ENCODE measurements at regions not wholly inside any gene's neighbourhood (a gene's known extent, or its start where the extent isn't known, plus 50 kb on each side); places are given as distances from the start of the nearest gene placed in this dataset.

DNA sequence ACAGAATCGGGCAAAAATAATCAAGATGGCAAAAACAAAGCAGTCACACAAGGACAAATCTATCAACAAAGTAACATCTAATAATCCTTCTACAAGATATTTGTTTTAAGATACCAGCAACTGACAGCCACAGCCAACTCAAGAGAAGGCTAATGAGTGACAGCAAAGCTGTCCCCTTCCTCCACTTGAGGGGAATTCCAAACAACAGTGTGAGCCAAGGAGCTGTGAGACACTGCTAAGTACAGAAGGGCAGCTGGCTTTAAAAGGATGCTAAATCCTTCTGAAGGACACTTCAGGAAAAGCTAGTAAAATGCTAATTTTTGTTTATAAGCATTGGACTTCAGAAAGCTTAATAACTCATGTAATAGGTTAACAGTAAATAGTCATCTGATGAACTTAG lies 120.3 kb upstream of the GOLGA8J start:
- no peak for ATAC-seq
- intact Hi-C loops (cut with DNase I) = no loop called here
- no peak for DNase-seq (ENCODE audit: missing footprints)

DNA sequence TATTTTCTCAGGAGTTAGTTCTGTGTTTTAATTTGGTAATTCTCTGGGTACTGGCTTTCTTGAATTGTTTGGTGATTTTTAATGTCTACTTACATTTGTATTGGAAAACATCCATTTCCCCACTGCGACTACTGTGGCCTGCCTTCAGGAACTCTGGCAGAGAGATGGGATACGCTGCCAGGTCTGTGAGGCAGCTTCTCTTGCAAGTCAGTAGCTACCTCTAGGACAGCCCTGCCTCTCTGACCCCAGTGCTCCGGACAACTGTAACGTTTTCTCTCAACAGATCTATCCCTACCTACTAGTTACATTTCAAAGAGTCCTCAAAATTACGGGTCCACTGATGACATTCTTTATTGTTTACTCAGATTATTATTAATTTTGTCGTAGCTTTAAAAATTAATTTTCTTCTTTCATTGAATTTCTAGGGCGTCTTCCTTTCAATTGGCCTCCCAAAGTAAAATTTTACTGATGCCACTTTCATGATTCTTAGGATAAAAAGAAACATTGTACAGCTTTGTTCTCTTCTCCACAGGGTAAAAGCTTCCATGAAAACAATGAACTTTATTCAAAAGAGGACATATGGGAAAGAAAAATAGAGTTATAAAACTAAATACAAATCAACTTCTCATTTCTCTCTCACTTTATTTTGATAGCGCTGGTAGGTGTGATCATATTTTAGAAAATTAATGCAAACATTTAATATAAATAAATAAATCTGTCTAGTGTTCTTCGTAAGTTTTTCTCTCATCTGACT lies 123.2 kb upstream of the GOLGA8J start:
- DNase-seq (ENCODE audit: missing footprints) (no peak), ATAC-seq (no peak)
- intact Hi-C loops (cut with DNase I) = no loop called here

DNA sequence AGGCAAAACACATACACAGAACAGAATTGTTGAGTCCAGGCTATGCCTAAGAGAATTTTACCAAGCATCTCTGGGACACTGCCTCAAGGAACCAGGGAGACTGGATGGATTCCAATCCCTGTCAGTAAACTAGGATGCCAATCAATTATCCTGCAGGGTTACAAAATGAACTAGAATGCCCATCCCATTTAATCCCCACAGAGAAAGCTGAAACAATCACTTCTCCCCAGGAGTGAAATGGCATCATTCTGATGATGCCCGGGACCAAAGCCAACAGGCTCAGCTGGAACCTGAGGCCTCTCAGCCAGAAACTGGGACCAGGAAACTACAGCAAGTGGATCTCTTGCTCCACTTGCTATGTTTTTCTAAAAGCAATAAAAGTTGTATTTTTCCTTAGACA lies 130.0 kb upstream of the TJP1 start:
- no peak for DNase-seq (ENCODE audit: missing footprints)
- ATAC-seq = no peak
- intact Hi-C loops (cut with DNase I) = no loop called here

DNA sequence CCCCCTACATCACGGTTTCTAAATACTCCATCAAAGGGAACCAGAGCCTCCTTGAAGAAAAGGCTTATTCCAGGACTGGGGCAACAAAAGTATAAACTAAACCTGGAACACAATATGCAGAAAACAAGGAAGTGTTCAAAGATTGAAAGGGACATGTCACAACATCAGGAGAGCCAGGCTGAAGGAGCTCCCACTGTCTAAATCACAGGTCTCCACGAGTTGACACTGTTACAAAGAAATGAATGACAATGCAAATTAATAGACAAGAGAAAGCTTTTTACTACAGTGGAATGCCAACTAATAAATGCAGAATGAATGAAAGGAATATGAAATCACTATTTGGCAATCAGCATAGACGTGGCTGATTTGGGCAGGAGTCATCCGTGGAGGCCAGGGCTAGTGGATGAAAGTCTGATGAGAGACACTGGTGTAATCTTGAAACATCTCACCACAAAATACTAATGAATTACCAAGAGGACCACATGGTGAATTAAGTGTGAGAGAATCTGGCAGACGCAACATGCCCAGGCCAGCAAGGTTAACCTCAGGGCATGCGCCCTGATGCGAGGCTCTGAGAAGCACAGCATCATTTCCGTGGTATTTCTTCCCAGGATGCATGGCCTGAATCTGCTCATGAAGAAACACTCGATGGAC lies 123.8 kb upstream of the TJP1 start:
- ATAC-seq = no peak

DNA sequence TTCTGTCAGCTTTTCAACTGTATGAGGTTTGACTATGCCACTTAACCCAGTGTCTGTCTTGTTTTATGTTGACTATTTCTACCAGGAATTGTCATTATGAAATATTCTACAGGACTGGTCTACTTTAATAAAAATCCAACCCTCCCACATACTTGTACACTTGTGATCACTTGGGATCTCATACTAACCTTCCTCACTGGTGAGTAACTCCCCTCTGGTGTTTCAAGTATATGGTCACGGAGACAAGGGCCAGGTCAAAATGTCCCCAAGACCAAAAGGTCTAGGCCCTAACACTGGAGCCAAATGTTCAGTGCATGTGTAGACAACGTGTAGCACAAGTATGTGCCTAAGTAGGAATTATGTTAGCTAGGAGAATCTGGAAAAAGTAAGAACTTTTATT lies 122.7 kb upstream of the TJP1 start:
- ATAC-seq = no peak
- DNase-seq (ENCODE audit: missing footprints) = no peak
- intact Hi-C loops (cut with DNase I) = loop anchor here (10.0 kb wide), 1 partner anchor 130 kb away; no protein-coding TSS in a partner anchor

More for the DNA sequence above, 123.8 kb upstream of the TJP1 start:
- no peak for DNase-seq (ENCODE audit: missing footprints)
- intact Hi-C loops (cut with DNase I) = loop anchor here (10.0 kb wide), 1 partner anchor 129 kb away; no protein-coding TSS in a partner anchor

DNA sequence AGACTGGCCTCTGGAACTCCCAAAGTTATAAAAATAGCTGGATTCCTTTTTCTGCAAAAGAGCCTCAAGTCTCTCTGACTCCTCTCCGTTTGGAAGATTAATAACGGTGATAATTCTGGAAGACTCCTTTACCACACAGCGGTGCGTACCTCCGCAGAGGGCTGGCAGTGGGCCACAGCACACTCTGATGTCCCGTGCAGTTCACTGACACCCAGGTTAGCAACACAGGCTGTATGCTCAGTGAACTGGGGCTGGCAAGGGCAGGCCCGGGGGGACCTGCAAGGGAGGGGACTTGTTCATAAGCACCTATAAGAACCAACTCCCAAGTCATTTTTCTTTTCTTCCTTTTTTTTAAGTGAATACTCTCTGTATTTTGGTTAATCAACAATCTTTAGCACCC lies 120.3 kb upstream of the TJP1 start:
- DNase-seq (ENCODE audit: missing footprints) (no peak), ATAC-seq (no peak)
- intact Hi-C loops (cut with DNase I) = loop anchor here (10.0 kb wide), 1 partner anchor 132 kb away; no protein-coding TSS in a partner anchor

DNA sequence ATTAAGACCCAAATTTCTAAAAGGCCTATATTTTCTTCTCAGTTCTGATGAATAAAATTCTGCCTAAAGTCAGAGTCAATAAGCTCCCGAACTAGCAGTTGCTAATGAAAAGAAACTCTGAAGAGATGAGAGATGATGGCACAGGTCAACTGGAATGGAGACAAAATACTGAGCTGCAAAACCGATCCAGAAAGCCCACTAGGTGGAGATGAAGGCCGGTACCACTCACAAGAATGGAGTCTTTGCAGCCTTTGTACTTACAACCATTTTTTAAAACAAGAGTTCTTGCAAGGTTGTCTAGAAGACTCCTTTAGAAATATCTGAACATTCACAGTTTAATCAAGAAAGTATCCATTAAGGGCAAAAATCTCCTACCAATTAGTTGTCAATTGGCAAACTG lies 119.9 kb upstream of the TJP1 start:
- intact Hi-C loops (cut with DNase I) = loop anchor here (10.0 kb wide), 1 partner anchor 133 kb away; no protein-coding TSS in a partner anchor
- DNase-seq (ENCODE audit: missing footprints) = no peak
- ATAC-seq = no peak

DNA sequence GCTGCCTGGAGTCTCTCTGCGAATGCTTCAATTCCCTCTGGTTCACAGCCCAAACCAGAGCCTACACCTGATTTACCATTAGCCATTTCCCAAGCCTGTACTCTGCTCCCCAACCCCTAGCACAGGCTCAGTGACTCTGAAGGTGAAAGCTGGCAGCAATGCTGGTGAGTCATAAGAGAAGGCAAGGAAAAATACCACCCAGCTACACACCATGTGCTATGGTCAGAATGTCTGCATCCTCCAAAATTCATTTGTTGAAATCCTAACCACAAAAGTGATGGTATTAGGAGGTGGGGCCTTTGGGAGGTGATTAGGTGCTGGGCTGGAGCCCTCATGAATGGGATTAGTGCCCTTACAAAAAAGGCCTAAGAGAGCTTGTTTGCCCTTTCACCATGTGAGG lies 117.1 kb upstream of the TJP1 start:
- intact Hi-C loops (cut with DNase I) = loop anchor here (5.0 kb wide), 1 partner anchor 272 kb away; no protein-coding TSS in a partner anchor
- ATAC-seq (no peak), DNase-seq (ENCODE audit: missing footprints) (no peak)

DNA sequence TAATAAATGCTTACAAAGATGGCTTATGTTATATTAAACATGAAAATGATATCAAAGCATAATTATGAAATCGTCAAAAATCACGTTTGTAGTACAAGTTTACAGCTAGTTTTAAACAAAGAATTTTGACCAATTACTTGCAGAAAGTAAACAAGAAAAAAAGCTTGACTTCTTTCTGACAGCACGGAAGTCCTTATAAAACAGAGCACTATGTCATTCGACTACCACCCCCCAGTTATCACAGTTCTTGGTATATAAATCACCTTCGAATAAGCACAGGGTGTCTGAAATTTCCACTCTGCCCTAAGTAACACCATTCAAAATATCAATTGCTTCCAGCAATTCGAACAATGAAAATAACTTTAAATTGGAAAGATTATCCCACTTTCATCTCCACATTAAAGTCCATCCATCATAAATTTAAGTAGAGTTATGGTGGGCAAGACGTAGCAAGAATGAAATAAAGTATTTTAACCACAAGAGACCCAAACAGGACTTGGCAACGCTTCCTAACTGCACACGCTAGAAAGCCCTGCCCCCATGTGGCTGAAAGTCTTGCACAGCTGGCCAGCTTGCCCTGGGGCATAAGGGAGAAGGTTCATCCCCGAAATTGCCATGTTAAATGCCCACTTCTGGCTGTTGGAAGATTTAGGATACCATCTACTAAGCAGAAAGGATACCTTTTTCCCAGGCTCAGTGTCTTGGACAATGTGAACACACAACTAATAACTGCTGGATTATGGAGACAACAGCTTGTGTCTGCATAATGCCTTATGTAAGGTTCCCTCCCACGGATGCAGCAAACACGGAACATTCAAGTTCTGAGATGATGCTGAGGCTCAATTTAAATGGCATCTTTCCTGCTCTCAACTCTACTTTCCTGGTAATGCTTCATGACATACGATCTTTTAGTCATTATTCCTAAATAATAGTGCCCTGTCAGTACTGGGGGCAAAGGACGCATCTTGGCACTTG lies 116.4 kb upstream of the TJP1 start:
- DNase-seq (ENCODE audit: missing footprints) (no peak), ATAC-seq (no peak)
- intact Hi-C loops (cut with DNase I) = loop anchor here (5.0 kb wide), 1 partner anchor 271 kb away; no protein-coding TSS in a partner anchor

DNA sequence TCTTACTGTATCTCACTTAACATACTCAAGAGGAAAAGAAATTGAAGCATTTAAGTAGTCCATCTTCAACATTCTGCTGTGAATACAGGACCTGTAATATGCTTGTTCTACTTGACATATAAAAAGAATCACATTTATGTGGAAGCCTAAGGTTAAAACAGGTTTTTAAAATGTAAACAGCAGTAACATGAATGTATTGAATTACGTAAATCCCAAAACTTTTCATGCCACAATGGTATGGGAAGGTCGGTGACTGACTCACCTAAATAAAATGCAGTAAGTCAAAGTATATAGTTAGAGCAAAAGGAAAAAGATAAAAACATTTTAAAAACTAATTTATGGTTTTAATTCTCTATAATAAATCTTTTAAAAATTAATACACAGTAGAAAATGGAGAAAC lies 115.7 kb upstream of the TJP1 start:
- DNase-seq (ENCODE audit: missing footprints) (no peak), ATAC-seq (no peak)
- intact Hi-C loops (cut with DNase I) = loop anchor here (5.0 kb wide), 1 partner anchor 271 kb away; no protein-coding TSS in a partner anchor

DNA sequence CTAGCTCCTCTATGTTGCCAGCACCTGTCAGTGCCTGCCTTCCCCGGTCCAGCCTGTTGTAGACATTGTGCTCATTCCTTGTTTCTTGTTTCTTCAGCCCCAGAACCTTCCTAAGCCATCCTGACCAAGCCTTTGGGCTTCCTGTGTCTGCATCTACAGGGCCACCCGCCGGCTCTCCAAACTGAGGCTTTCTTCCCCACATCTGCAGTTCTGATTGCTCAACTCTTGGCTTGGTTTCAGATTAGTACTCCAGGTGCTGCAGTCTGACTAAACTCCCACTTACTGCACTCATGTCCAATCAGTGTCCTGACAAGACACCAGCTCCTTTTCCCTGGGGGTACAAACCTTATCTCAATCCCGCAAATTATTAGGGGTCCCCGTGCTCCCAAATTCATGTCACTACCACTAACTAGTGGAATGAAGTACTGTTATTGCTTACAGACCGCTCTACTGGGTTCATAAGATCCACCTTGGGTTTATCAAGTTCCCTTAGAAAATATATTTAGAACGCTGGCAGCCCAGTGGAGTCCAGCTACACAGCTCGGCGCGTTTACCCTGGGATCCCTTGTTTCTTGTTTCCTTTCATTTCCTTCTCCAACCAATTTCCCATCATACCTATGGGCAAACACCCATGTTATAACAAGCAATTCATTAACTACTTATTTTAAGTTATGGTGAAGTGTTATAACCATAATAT lies 114.2 kb upstream of the TJP1 start:
- DNase-seq (ENCODE audit: missing footprints) = no peak
- peak; percentile 61 for ATAC-seq
- intact Hi-C loops (cut with DNase I) = loop anchor here (5.0 kb wide), 1 partner anchor 269 kb away; no protein-coding TSS in a partner anchor

DNA sequence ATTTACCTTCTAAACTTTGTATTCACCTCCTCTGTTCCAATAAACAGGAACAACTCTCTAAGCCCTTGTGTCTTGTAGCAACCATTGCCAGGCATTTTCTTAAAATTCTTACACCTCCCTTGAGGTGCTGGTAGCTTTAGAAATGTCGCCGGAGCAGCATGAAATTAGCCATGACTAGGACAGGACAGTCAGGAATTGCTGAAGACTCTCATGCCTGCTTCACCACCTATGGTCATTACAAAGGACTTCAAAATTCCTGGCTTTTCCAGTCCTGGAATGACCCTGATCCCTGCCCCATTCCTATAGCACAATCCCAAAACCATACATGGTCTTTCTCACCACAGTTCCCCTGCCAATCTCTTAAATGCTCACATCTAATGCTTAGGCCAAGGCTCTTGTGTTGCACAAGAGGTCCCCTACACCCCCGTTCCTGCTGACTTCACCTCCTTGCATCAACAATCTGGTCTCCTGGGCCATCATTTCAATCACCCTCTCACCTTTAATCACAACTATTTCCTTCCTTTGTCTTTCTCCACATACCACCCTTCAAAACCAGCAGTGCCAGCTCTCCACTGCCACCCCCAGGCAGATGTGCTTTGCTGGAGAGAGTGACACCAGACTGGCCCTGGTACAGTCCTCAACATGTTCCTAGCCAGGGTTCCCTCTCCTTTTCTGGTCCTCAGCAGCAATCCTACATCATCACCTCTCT lies 113.2 kb upstream of the TJP1 start:
- intact Hi-C loops (cut with DNase I) = loop anchor here (5.0 kb wide), 1 partner anchor 268 kb away; no protein-coding TSS in a partner anchor
- DNase-seq (ENCODE audit: missing footprints) (no peak), ATAC-seq (no peak)

DNA sequence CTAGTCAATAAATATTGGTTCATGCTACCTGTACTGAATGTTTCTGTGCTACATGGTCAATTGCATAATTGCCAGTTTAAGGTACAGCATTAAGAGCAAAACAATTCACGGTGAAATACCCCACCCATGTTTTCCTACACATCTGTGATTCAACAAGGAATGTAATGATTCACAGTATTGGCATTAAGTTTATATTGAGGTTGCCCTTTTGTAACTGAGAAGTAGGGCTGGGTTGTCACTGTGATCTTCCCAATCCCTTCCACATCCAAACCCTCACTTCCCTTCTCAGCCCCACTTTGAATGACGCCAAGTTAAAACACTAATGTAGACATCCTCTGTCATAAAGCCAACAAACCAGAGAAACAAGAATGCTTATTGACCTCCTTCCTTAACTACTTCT lies 112.0 kb upstream of the TJP1 start:
- ATAC-seq = no peak
- intact Hi-C loops (cut with DNase I) = no loop called here

DNA sequence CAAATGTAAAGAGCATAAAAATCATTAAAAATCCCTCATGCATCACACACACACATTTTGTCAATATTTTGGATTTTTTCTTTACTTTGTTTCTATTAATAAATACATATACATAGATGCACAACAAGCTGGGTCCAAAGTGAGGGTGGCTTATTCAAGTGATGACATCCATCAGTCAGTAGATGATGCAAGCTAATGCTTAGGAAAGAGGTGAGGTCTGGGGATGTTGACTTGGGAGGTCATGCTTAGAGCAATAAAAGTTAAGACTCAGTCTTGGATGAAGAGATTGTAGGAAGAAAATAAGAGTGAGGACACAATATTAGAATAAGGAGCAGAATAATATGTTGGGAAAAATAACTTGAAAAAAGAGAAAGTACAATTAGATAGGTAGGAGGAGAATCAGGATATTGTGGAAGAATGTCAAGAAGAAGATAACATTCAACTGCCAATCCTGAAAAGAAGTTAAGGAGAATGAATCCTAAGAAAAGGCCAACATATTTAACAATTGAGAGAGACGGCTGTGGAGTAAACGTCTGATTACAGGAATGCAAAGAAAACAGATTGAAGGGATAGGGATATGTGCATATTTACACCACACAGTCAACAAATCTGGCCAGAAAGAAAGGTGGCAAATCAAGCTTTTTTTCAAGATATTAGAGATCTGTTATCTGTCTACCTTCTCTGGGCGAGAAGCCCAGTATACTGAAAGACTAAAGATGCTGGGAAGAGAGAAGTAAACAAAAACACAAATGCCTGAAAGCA lies 111.0 kb upstream of the TJP1 start:
- intact Hi-C loops (cut with DNase I) = no loop called here
- DNase-seq (ENCODE audit: missing footprints) (no peak), ATAC-seq (no peak)

More for the DNA sequence above, 112.0 kb upstream of the TJP1 start:
- DNase-seq (ENCODE audit: missing footprints) = no peak

DNA sequence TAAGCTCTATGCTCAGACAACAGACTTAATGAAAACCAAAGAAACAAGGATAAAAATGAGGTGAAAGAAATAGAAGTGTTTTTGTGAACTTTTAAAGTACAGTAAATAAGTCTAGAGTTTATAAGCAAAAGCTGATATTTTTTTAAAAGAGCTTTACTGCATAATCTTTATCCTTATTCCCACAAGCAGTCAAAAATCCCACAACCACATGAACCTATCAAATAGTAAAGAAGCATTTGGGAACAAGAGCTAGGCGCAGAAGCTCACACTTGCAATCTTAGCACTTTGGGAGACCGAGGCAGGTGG lies 103.8 kb upstream of the TJP1 start:
- no peak for DNase-seq (ENCODE audit: missing footprints)
- intact Hi-C loops (cut with DNase I) = loop anchor here (1.0 to 10.0 kb wide), 2 partner anchors 51 to 181 kb away; no protein-coding TSS in a partner anchor
- no peak for ATAC-seq

DNA sequence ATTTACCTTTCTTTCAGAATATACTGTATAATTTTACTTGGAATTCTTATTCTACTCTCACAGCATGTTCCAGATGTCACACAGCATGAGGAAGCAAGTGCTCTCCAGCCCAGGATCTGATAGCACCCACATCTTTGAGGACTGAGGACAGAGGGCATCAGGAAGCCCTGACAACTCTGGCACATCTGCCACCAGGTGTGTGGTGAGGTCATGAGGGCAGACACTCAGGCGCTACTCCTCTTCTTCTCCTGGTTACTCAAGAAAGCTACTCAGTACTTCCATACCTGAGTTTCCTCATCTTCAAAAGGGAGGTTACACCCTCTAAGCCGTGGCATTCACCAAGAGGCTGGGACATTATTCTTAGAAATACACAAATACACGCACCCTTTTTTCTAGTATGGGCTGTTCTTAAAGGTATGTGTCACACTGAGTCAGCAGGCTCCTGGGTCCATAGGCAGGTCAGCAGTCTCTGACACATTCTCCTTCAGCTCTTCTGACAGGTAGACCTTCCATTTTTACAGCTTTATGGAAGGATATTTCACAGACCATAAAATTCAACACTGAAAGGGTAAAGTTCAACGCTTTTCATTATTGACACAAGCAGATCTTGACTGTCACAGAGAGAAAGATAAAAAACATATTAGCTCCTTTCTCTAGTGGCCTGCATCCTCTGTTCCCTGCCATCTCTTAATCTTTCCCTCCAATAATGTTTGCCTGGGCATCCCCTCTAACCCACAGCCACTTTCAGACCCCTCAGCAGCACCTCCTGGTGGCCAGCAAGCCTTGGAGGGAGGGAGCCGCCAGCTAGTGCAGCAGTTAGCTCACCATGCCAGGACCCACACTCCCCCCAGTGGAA lies 103.2 kb upstream of the TJP1 start:
- DNase-seq (ENCODE audit: missing footprints) (peak; percentile 76), ATAC-seq (peak; percentile 91)
- intact Hi-C loops (cut with DNase I) = loop anchor here (1.0 to 10.0 kb wide), 3 partner anchors 51 to 180 kb away; partner anchors contain the start of gene TJP1
